GM21619 (cell line): ENCODE measurements at regions not wholly inside any gene's neighbourhood (a gene's known extent, or its start where the extent isn't known, plus 50 kb on each side); places are given as distances from the start of the nearest gene placed in this dataset.

ENCODE experiments used
- ATAC-seq: cut with Tn5 transposase; IDR thresholded peaks from one replicate; pipeline ENCODE4 v1.9.1; 2021; ENCODE audit not compliant: unreplicated experiment

GRCh38 chr3:102104033-102104432 lies 254.7 kb downstream of the NFKBIZ start:
- no peak for ATAC-seq

GRCh38 chr3:102105193-102105592 lies 255.9 kb downstream of the NFKBIZ start:
- ATAC-seq: no peak

GRCh38 chr3:102106416-102107097 lies 257.2 kb downstream of the NFKBIZ start:
- no peak for ATAC-seq

GRCh38 chr3:102112704-102113230 lies 263.5 kb downstream of the NFKBIZ start:
- no peak for ATAC-seq

GRCh38 chr3:102113421-102114041 lies 264.2 kb downstream of the NFKBIZ start:
- no peak for ATAC-seq

- no peak for ATAC-seq
These were observed 265.1 kb downstream of the NFKBIZ start for GRCh38 chr3:102114264-102114979.

GRCh38 chr3:102122527-102122926 lies 273.2 kb downstream of the NFKBIZ start:
- ATAC-seq: no peak

GRCh38 chr3:102123590-102124190 lies 274.4 kb downstream of the NFKBIZ start:
- ATAC-seq: no peak

GRCh38 chr3:102124282-102124681 lies 275.0 kb downstream of the NFKBIZ start:
- no peak for ATAC-seq

GRCh38 chr3:102124704-102125103 lies 275.4 kb downstream of the NFKBIZ start:
- ATAC-seq: no peak

- ATAC-seq: no peak
These were observed 276.1 kb downstream of the NFKBIZ start for GRCh38 chr3:102125197-102125993.

GRCh38 chr3:102125994-102126368 lies 276.7 kb downstream of the NFKBIZ start:
- ATAC-seq: no peak

- no peak for ATAC-seq
These were observed 280.7 kb downstream of the NFKBIZ start for GRCh38 chr3:102129760-102130608.

- ATAC-seq: no peak
These were observed 283.1 kb downstream of the NFKBIZ start for GRCh38 chr3:102132370-102132769.

GRCh38 chr3:102133376-102133775 lies 284.1 kb downstream of the NFKBIZ start:
- no peak for ATAC-seq

GRCh38 chr3:102135316-102135715 lies 286.0 kb downstream of the NFKBIZ start:
- ATAC-seq: no peak

- no peak for ATAC-seq
These were observed 286.9 kb downstream of the NFKBIZ start for GRCh38 chr3:102136183-102136582.

- ATAC-seq: no peak
These were observed 290.8 kb downstream of the NFKBIZ start for GRCh38 chr3:102140116-102140515.

- no peak for ATAC-seq
These were observed 292.0 kb downstream of the NFKBIZ start for GRCh38 chr3:102141096-102141927.
